T-helper 9 cell (primary cell): ENCODE measurements at regions not wholly inside any gene's neighbourhood (a gene's known extent, or its start where the extent isn't known, plus 50 kb on each side); places are given as distances from the start of the nearest gene placed in this dataset.

Source experiments
- DNase-seq: peaks from one replicate; pipeline ENCODE4 v3.0.0-alpha.2; 2020

- DNase-seq, result no peak
Measured at GRCh38 chr14:76948213-76948947, 80.1 kb downstream of the IRF2BPL start.

GRCh38 chr14:76947838-76948184 lies 80.7 kb downstream of the IRF2BPL start:
- no peak for DNase-seq

- peak; percentile 68 for DNase-seq
Measured at GRCh38 chr14:76947078-76947837, 81.2 kb downstream of the IRF2BPL start.

- DNase-seq, result no peak
Measured at GRCh38 chr14:76946753-76947077, 81.8 kb downstream of the IRF2BPL start.

GRCh38 chr14:76943072-76943471 lies 85.4 kb downstream of the IRF2BPL start:
- DNase-seq, result no peak

- DNase-seq, result no peak
Measured at GRCh38 chr14:76941946-76942805, 86.3 kb downstream of the IRF2BPL start.

- no peak for DNase-seq
Measured at GRCh38 chr14:76941544-76941943, 87.0 kb downstream of the IRF2BPL start.

- no peak for DNase-seq
Measured at GRCh38 chr14:76940021-76940760, 88.3 kb downstream of the IRF2BPL start.

GRCh38 chr14:76939015-76939742 lies 89.3 kb downstream of the IRF2BPL start:
- DNase-seq, result no peak

GRCh38 chr14:76938092-76938500 lies 90.4 kb downstream of the IRF2BPL start:
- DNase-seq, result no peak

GRCh38 chr14:76937181-76938091 lies 91.1 kb downstream of the IRF2BPL start:
- DNase-seq, result no peak

GRCh38 chr14:76936483-76936882 lies 92.0 kb downstream of the IRF2BPL start:
- DNase-seq, result no peak

GRCh38 chr14:76933515-76933914 lies 95.0 kb downstream of the IRF2BPL start:
- DNase-seq, result no peak

- DNase-seq, result no peak
Measured at GRCh38 chr14:76931631-76932402, 96.7 kb downstream of the IRF2BPL start.

- DNase-seq, result no peak
Measured at GRCh38 chr14:76930549-76930948, 98.0 kb downstream of the IRF2BPL start.

GRCh38 chr14:76929927-76930326 lies 98.6 kb downstream of the IRF2BPL start:
- DNase-seq, result peak; percentile 53

- no peak for DNase-seq
Measured at GRCh38 chr14:76927971-76928700, 100.4 kb downstream of the IRF2BPL start.

GRCh38 chr14:76926521-76927251 lies 100.5 kb downstream of the LRRC74A start:
- peak; percentile 66 for DNase-seq

- DNase-seq, result no peak
Measured at GRCh38 chr14:76925097-76925441, 98.9 kb downstream of the LRRC74A start.
